Activated naive CD4-positive, alpha-beta T cell treated with anti-CD3 and anti-CD28 coated beads for 36 hours (primary cell): ENCODE measurements at regions not wholly inside any gene's neighbourhood (a gene's known extent, or its start where the extent isn't known, plus 50 kb on each side); places are given as distances from the start of the nearest gene placed in this dataset.

Source experiments
- CTCF ChIA-PET: fragments of 350-600 bp; sonication (Branson Sonifier 250); formaldehyde crosslinking; loops from one replicate; lab custom pipeline; 2021; ENCODE audit warnings: antibody characterized with exemption; lab: Charles Lee
- DNase-seq: peaks from one replicate; pipeline ENCODE4 v3.0.0-alpha.2; 2020
- H3K27ac Mint-ChIP-seq: one replicate; pipeline ENCODE4 v1.8.0; 2021; ENCODE audit warnings: mild to moderate bottlenecking, mixed read lengths
- H3K27me3 Mint-ChIP-seq: one replicate; pipeline ENCODE4 v1.8.0; 2021; ENCODE audit warnings: low read depth, mixed read lengths
- H3K36me3 Mint-ChIP-seq: one replicate; pipeline ENCODE4 v1.8.0; 2021; ENCODE audit warnings: low read depth, mixed read lengths
- H3K4me1 Mint-ChIP-seq: one replicate; pipeline ENCODE4 v1.8.0; 2021; ENCODE audit warnings: low read depth, mixed read lengths
- H3K4me3 Mint-ChIP-seq: one replicate; pipeline ENCODE4 v1.8.0; 2021; ENCODE audit warnings: mild to moderate bottlenecking, moderate library complexity, mixed read lengths
- H3K9me3 Mint-ChIP-seq: one replicate; pipeline ENCODE4 v1.8.0; 2021; ENCODE audit warnings: mixed read lengths
- intact Hi-C: fragments of 100-400 bp; cut with micrococcal nuclease; formaldehyde crosslinking; loops from one replicate; pipeline ENCODE4 v1.15.1; 2023

DNA sequence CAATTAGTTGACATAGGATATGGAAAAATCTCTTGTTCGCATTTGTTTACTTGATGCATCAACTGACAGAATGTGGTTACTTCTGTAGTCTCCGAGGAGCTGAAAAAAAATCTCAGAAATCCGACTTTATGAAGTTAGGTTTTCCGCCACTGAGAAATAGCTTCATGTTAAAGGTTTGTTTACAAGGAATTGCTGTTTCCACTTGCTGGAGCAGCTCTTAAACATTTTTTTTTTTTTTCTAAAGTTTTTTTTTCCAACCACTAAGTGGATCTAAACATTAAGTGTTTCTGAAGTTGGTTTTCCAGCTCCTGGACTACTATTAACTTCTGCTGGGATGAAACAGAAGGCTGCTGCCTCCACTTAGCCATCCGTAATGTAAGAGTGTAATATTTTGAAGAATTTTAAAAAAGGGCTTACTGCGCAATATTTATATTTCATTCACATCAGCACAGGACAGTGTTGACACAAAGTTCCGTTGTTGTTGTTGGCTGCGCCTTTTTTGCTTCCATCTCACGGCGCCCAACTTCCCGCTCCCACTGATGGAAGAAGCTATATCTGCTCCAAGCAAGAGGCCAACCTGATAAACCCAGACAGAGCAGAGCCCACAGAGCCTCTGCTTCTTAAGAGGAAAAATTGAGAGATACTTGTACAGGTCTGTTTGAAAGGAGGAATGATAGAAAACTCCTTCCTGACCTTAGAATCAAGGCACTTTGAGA is 167.7 kb upstream of the KCNJ16 start:
- Mint-ChIP-seq H3K4me3 (no peak overlapping the region), H3K27me3 (peaks cover 4% of the 10 kb centered on the region)

GRCh38 chr17:69908626-69909368 is 166.2 kb upstream of the KCNJ16 start:
- Mint-ChIP-seq H3K27me3 (peaks cover 4% of the 10 kb centered on the region), H3K4me1 (no peaks in the 10 kb centered on the region), H3K4me3 (no peak overlapping the region), H3K9me3 (no peaks in the 10 kb centered on the region), H3K27ac (no peak overlapping the region), H3K36me3 (no peaks in the 10 kb centered on the region)
- CTCF ChIA-PET, result interaction anchor here (0.6 kb wide), 1 partner anchor 32 kb away, joined by 3 read pairs; no protein-coding TSS in a partner anchor
- intact Hi-C loops, result no loop called here
- DNase-seq, result no peak

More for the DNA sequence above, 167.7 kb upstream of the KCNJ16 start:
- H3K36me3 Mint-ChIP-seq, result no peaks in the 10 kb centered on the region
- H3K27ac Mint-ChIP-seq, result no peak overlapping the region
- intact Hi-C loops, result no loop called here
- H3K4me1 Mint-ChIP-seq, result no peaks in the 10 kb centered on the region
- no peaks in the 10 kb centered on the region for H3K9me3 Mint-ChIP-seq
- CTCF ChIA-PET, result no interaction called here
- no peak for DNase-seq

- no peak for DNase-seq
- Mint-ChIP-seq H3K36me3 (no peaks in the 10 kb centered on the region), H3K4me3 (no peak overlapping the region), H3K27me3 (peaks cover 4% of the 10 kb centered on the region), H3K9me3 (no peaks in the 10 kb centered on the region), H3K4me1 (no peaks in the 10 kb centered on the region), H3K27ac (no peak overlapping the region)
- intact Hi-C loops, result no loop called here
- CTCF ChIA-PET, result interaction anchor here (0.6 to 0.8 kb wide), 2 partner anchors 9 to 31 kb away, joined by 3 read pairs; no protein-coding TSS in a partner anchor
These were observed 165.6 kb upstream of the KCNJ16 start for GRCh38 chr17:69909389-69909788.

- intact Hi-C loops, result no loop called here
- Mint-ChIP-seq H3K36me3 (no peaks in the 10 kb centered on the region), H3K27ac (no peak overlapping the region), H3K4me3 (no peak overlapping the region), H3K9me3 (no peaks in the 10 kb centered on the region), H3K27me3 (peaks cover 4% of the 10 kb centered on the region), H3K4me1 (no peaks in the 10 kb centered on the region)
- CTCF ChIA-PET, result no interaction called here
- no peak for DNase-seq
These were observed 162.2 kb upstream of the KCNJ16 start for GRCh38 chr17:69912805-69913204.

DNA sequence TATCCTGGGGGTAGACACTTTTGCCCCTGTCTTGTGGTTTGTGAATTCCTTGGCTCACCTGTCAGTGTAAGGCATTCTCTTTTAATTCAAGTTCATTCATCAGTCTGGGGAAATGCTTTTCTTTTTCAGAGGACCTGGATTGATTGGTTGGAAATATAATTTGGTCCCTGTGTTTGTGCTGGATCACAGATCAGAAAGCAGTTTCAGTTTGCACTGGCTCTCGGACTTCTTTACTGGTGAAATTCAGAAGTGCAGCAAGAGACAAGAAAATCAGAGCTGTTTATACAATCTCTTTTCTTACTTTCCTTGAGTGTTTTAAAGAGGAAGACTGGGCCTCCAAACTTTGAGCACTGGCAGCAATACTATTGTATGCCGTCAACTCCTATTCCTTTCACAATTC is 161.8 kb upstream of the KCNJ16 start:
- H3K4me1 Mint-ChIP-seq, result no peaks in the 10 kb centered on the region
- peaks cover 4% of the 10 kb centered on the region for H3K27me3 Mint-ChIP-seq
- DNase-seq, result no peak
- no peak overlapping the region for H3K4me3 Mint-ChIP-seq
- no peaks in the 10 kb centered on the region for H3K9me3 Mint-ChIP-seq
- H3K36me3 Mint-ChIP-seq, result no peaks in the 10 kb centered on the region
- CTCF ChIA-PET, result no interaction called here
- no peak overlapping the region for H3K27ac Mint-ChIP-seq
- intact Hi-C loops, result no loop called here

- DNase-seq, result no peak
- CTCF ChIA-PET, result interaction anchor here (0.9 kb wide), 1 partner anchor 8 kb away, joined by 4 read pairs; no protein-coding TSS in a partner anchor
These were observed 161.4 kb upstream of the KCNJ16 start for GRCh38 chr17:69913616-69914015.

DNA sequence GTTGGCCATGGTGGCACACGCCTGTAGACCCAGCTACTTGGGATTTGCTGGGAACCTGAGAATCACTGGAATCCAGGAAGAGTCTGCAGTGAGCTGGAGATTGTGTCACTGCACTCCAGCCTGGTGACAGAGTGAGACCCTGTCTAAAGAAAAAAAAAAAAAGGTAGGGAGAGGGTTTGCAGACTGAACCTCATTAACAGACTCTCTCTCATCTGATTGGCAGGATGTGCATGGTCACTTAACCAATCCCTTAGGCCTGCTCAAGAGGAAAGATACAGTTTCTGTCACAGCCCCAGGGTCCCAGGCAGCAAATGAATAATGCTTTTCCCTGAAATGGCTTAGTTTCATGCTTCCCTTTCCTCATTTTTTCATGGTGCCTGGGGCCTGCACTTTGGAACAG is 160.5 kb upstream of the KCNJ16 start:
- no peak overlapping the region for H3K27ac Mint-ChIP-seq
- CTCF ChIA-PET, result interaction anchor here (0.9 kb wide), 1 partner anchor 9 kb away, joined by 4 read pairs; no protein-coding TSS in a partner anchor

More at GRCh38 chr17:69913616-69914015, 161.4 kb upstream of the KCNJ16 start:
- intact Hi-C loops, result no loop called here
- H3K36me3 Mint-ChIP-seq, result no peaks in the 10 kb centered on the region
- peaks cover 4% of the 10 kb centered on the region for H3K27me3 Mint-ChIP-seq
- no peak overlapping the region for H3K4me3 Mint-ChIP-seq
- no peak overlapping the region for H3K27ac Mint-ChIP-seq
- no peaks in the 10 kb centered on the region for H3K9me3 Mint-ChIP-seq
- no peaks in the 10 kb centered on the region for H3K4me1 Mint-ChIP-seq

DNA sequence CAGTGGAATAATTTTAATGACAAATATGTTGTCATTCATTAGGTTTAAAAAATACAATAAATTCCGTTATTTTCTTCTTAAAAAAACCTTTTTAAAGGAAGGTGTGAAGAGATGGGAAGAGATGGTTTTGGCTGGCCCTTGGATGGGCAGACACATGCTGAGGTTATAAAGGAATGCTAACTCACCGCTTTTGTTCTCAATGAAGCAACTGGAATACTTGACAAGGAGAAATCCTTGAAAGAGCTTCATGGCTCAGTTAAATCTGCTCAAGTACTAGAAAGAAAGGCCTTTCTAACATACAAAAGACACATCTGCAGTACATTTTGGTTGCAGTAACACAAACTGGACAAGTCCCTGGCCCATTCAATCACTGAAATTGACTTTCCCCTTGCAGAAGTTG is 158.3 kb upstream of the KCNJ16 start:
- CTCF ChIA-PET, result no interaction called here
- H3K27ac Mint-ChIP-seq, result no peak overlapping the region
- intact Hi-C loops, result no loop called here
- no peak overlapping the region for H3K4me3 Mint-ChIP-seq
- no peaks in the 10 kb centered on the region for H3K27me3 Mint-ChIP-seq
- no peaks in the 10 kb centered on the region for H3K36me3 Mint-ChIP-seq
- no peak for DNase-seq
- peaks cover 2% of the 10 kb centered on the region for H3K9me3 Mint-ChIP-seq
- H3K4me1 Mint-ChIP-seq, result no peaks in the 10 kb centered on the region

More for the DNA sequence above, 160.5 kb upstream of the KCNJ16 start:
- no peaks in the 10 kb centered on the region for H3K4me1 Mint-ChIP-seq
- H3K9me3 Mint-ChIP-seq, result no peaks in the 10 kb centered on the region
- intact Hi-C loops, result no loop called here
- no peaks in the 10 kb centered on the region for H3K36me3 Mint-ChIP-seq
- H3K27me3 Mint-ChIP-seq, result peaks cover 4% of the 10 kb centered on the region
- no peak for DNase-seq
- no peak overlapping the region for H3K4me3 Mint-ChIP-seq

DNA sequence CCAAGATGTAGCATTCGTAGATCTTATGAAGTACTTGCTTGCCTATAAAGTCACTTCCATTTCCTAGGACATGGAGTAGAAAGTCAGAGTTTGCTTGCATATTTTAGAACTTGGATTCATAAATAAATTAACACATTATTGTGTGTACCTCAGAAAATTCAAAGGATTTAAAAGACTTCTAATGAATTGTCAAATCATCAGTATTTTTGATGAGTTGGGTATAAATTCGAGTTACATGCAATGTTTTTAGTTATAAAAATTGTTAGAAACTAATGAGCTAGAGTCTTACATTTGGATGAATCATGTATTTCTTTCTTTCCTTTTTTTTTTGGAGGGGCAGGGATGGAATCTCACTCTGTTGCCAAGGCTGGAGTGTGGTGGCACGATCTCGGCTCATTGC is 156.9 kb upstream of the KCNJ16 start:
- H3K27ac Mint-ChIP-seq, result no peak overlapping the region
- peaks cover 2% of the 10 kb centered on the region for H3K9me3 Mint-ChIP-seq
- H3K4me1 Mint-ChIP-seq, result no peaks in the 10 kb centered on the region
- CTCF ChIA-PET, result interaction anchor here (1.5 kb wide), 1 partner anchor 8 kb away, joined by 3 read pairs; no protein-coding TSS in a partner anchor
- intact Hi-C loops, result no loop called here
- H3K27me3 Mint-ChIP-seq, result no peaks in the 10 kb centered on the region
- DNase-seq, result no peak
- no peaks in the 10 kb centered on the region for H3K36me3 Mint-ChIP-seq
- no peak overlapping the region for H3K4me3 Mint-ChIP-seq

- CTCF ChIA-PET, result no interaction called here
- peaks cover 2% of the 10 kb centered on the region for H3K9me3 Mint-ChIP-seq
- no peak overlapping the region for H3K4me3 Mint-ChIP-seq
- no peak overlapping the region for H3K27ac Mint-ChIP-seq
- no peaks in the 10 kb centered on the region for H3K27me3 Mint-ChIP-seq
- DNase-seq, result no peak
- intact Hi-C loops, result no loop called here
- no peaks in the 10 kb centered on the region for H3K36me3 Mint-ChIP-seq
- no peaks in the 10 kb centered on the region for H3K4me1 Mint-ChIP-seq
These were observed 155.2 kb upstream of the KCNJ16 start for GRCh38 chr17:69919789-69920188.

DNA sequence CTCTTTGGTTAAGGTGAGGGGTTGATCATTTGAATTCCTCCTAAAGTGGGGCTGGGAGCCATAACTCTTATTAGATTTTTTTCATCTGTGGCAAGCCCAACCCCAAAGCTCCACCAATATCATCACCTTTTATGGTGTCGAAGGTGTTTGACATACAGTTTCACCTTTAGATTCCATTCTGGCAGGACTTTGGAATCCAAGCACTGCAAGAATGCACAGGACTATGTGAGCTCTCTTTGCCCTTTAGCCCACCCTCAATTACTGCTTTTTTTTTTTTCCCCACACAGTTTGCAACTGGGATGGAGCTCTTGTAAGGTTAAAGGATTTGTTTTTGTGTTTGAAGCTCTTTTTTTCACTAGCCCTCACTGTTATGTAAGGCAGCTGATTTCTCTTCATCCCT is 154.0 kb upstream of the KCNJ16 start:
- no peak for DNase-seq
- Mint-ChIP-seq H3K9me3 (peaks cover 2% of the 10 kb centered on the region), H3K36me3 (no peaks in the 10 kb centered on the region), H3K4me3 (no peak overlapping the region), H3K27me3 (no peaks in the 10 kb centered on the region), H3K4me1 (no peaks in the 10 kb centered on the region), H3K27ac (no peak overlapping the region)
- intact Hi-C loops, result no loop called here
- CTCF ChIA-PET, result no interaction called here

GRCh38 chr17:69928611-69929010 is 146.4 kb upstream of the KCNJ16 start:
- Mint-ChIP-seq H3K27me3 (no peaks in the 10 kb centered on the region), H3K4me1 (no peaks in the 10 kb centered on the region), H3K4me3 (no peak overlapping the region), H3K9me3 (peaks cover 3% of the 10 kb centered on the region), H3K36me3 (no peaks in the 10 kb centered on the region), H3K27ac (no peak overlapping the region)
- DNase-seq, result no peak
- intact Hi-C loops, result no loop called here
- CTCF ChIA-PET, result no interaction called here
